ENCODE measurements at regions not wholly inside any gene's neighbourhood (a gene's known extent, or its start where the extent isn't known, plus 50 kb on each side); places are given as distances from the start of the nearest gene placed in this dataset.

DNA sequence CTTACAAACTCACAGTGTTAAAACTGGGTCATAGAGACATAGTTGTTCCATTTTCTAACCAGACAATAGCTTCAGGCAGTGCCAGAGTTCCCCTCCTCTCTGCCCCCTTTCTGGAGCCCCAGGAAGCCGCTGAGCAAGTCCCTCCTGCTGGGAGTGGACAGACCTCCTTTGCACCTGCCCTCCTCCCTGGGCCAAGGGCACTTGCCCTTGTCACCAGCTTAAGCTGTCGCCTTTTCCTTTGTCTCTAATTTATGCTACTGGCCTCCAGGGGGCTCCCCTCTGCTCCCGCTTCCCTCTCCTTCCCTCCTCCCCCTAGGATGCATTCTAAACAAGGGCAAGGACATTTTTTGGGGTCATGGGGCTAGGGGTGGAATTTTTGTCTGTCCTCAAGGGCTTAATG is 182.4 kb downstream of the MIS18A start:
- TF ChIP-seq, protein P1, sequence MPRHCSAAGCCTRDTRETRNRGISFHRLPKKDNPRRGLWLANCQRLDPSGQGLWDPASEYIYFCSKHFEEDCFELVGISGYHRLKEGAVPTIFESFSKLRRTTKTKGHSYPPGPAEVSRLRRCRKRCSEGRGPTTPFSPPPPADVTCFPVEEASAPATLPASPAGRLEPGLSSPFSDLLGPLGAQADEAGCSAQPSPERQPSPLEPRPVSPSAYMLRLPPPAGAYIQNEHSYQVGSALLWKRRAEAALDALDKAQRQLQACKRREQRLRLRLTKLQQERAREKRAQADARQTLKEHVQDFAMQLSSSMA (CRISPR knock-in tag; IDR thresholded peaks at IDR 0.05): no peak
- no peak for TF ChIP-seq SPI1 (IDR thresholded peaks at IDR 0.05; ENCODE audit: borderline replicate concordance, low read depth, low read length)
